GM12878 (cell line): ENCODE measurements at regions not wholly inside any gene's neighbourhood (a gene's known extent, or its start where the extent isn't known, plus 50 kb on each side); places are given as distances from the start of the nearest gene placed in this dataset.

Source experiments
- ATAC-seq: fragments of 200-7000 bp; cut with Tn5 transposase; 3 replicates; pipeline ENCODE4 v1.9.1; 2020; ENCODE audit warnings: mild to moderate bottlenecking, moderate library complexity
- BruUV-seq: library from RNA; stranded (reverse); fragments of 400-500 nt; replicated peaks from 2 replicates; lab custom pipeline; 2021; lab: Mats Ljungman, UMichigan
- CTCF ChIA-PET: fragments of 300-600 bp; sonication (Branson Sonifier 250); formaldehyde crosslinking; extraction: SDS; loops from one replicate; lab custom pipeline; 2021; ENCODE audit warnings: inconsistent platforms; lab: Yijun Ruan, JAX
- POLR2A ChIA-PET: fragments of 350-600 bp; formaldehyde crosslinking; extraction: SDS; loops from one replicate; lab custom pipeline; 2021; ENCODE audit warnings: inconsistent platforms; lab: Charles Lee
- RAD21 ChIA-PET: fragments of 300-600 bp; sonication (Branson Sonifier 250); formaldehyde crosslinking; loops from one replicate; lab custom pipeline; 2023; ENCODE audit warnings: antibody characterized with exemption; ENCODE audit not compliant: unreplicated experiment; lab: Charles Lee
- SMC1A ChIA-PET: fragments of 300-600 bp; sonication (Branson Sonifier 250); formaldehyde crosslinking; loops from one replicate; lab custom pipeline; 2023; ENCODE audit not compliant: unreplicated experiment, uncharacterized antibody; lab: Charles Lee
- DNase-seq: peaks from one replicate; pipeline ENCODE4 v3.0.0-alpha.2; 2011; ENCODE audit warnings: low read depth, low spot score
- FAIRE-seq: peaks from 3 replicates; lab custom pipeline; 2011; peaks lifted over from hg19 to GRCh38; lab: Jason Lieb, UNC
- H2AFZ ChIP-seq: 2 replicates; pipeline ENCODE4 v1.6.0; 2011; ENCODE audit warnings: low read depth, low read length, control low read depth; ENCODE audit not compliant: control insufficient read depth
- H3K27ac ChIP-seq: 2 replicates; pipeline ENCODE4 v1.5.1; 2011; ENCODE audit warnings: control low read depth; ENCODE audit not compliant: control insufficient read depth, insufficient read depth
- H3K27me3 ChIP-seq, 2 experiments: replicated peaks in 1 of 2; 2 replicates each; pipeline versions ENCODE4 v1.6.0 to v1.6.1; 2011; ENCODE audit warnings: low read length in 1 of 2; ENCODE audit not compliant: control insufficient read depth in 2 of 2, insufficient read depth in 2 of 2
- H3K36me3 ChIP-seq, 2 experiments: 2 replicates each; pipeline ENCODE4 v1.5.1; 2011; ENCODE audit warnings: low read length in 1 of 2; ENCODE audit not compliant: control insufficient read depth in 2 of 2, insufficient read depth in 2 of 2
- H3K4me1 ChIP-seq: 2 replicates; pipeline ENCODE4 v1.6.1; 2011; ENCODE audit warnings: mild to moderate bottlenecking, low read length, moderate library complexity, mixed read lengths; ENCODE audit not compliant: control insufficient read depth, insufficient read depth
- H3K4me2 ChIP-seq: 2 replicates; pipeline ENCODE4 v1.6.0; 2011; ENCODE audit warnings: control low read depth; ENCODE audit not compliant: control insufficient read depth, insufficient read depth
- H3K4me3 ChIP-seq: fragments of 200-600 bp; sonication (generic); 2 replicates; pipeline ENCODE4 v1.5.1; 2016
- H3K79me2 ChIP-seq: 2 replicates; pipeline ENCODE4 v1.6.0; 2011; ENCODE audit warnings: low read length; ENCODE audit not compliant: control insufficient read depth, insufficient read depth
- H3K9ac ChIP-seq: 2 replicates; pipeline ENCODE4 v1.8.0; 2011; ENCODE audit warnings: low read length, control low read depth, mixed read lengths; ENCODE audit not compliant: control insufficient read depth, insufficient read depth
- H3K9me3 ChIP-seq: replicated peaks from 3 replicates; pipeline ENCODE4 v1.5.1; 2011; ENCODE audit warnings: mild to moderate bottlenecking, low read length; ENCODE audit not compliant: control insufficient read depth, insufficient read depth
- H4K20me1 ChIP-seq: 2 replicates; pipeline ENCODE4 v1.6.0; 2011; ENCODE audit not compliant: control insufficient read depth, insufficient read depth
- ATF7 ChIP-seq: fragments of 450-650 bp; IDR thresholded peaks from 2 replicates; pipeline ENCODE4 v1.6.1; 2016; ENCODE audit warnings: low read depth, mild to moderate bottlenecking
- BMI1 ChIP-seq: fragments of 450-650 bp; IDR thresholded peaks from 2 replicates; pipeline ENCODE4 v1.6.1; 2016; ENCODE audit warnings: mild to moderate bottlenecking, moderate library complexity, borderline replicate concordance
- E2F4 ChIP-seq: IDR thresholded peaks from 2 replicates; pipeline ENCODE4 v1.6.1; 2012; ENCODE audit warnings: low read depth, low read length, improper control_type of control experiment
- ESRRA ChIP-seq: IDR thresholded peaks from 2 replicates; pipeline ENCODE4 v1.6.1; 2012; ENCODE audit warnings: mild to moderate bottlenecking, low read length, improper control_type of control experiment
- ETV6 ChIP-seq, 2 experiments: fragments of 450-650 bp in 1 of 2; IDR thresholded peaks in 1 of 2; conservative IDR thresholded peaks in 1 of 2; 2 replicates each; pipeline ENCODE4 v1.6.1; 2014; ENCODE audit warnings: antibody characterized with exemption in 1 of 2, borderline replicate concordance in 1 of 2, low read depth in 1 of 2, mild to moderate bottlenecking in 1 of 2, moderate library complexity in 1 of 2
- FOS ChIP-seq: IDR thresholded peaks from 3 replicates; pipeline ENCODE4 v1.6.1; 2011; ENCODE audit warnings: borderline replicate concordance; ENCODE audit not compliant: insufficient read length; ENCODE audit errors: extremely low read depth
- FOXK2 ChIP-seq: fragments of 450-650 bp; IDR thresholded peaks from 2 replicates; pipeline ENCODE4 v1.6.1; 2017; ENCODE audit warnings: mild to moderate bottlenecking, moderate library complexity
- HCFC1 ChIP-seq: fragments of 150-350 bp; IDR thresholded peaks from 2 replicates; pipeline ENCODE4 v1.6.1; 2014; ENCODE audit warnings: low read length
- HDGF ChIP-seq: fragments of 450-650 bp; IDR thresholded peaks from 2 replicates; pipeline ENCODE4 v1.6.1; 2016; ENCODE audit warnings: antibody characterized with exemption
- NFYB ChIP-seq: IDR thresholded peaks from 2 replicates; pipeline ENCODE4 v1.6.1; 2011; ENCODE audit warnings: low read depth, mild to moderate bottlenecking, low read length, improper control_type of control experiment, moderate library complexity; ENCODE audit not compliant: insufficient read depth
- NR2C1 ChIP-seq: fragments of 450-650 bp; IDR thresholded peaks from 2 replicates; pipeline ENCODE4 v1.6.1; 2017; ENCODE audit warnings: antibody characterized with exemption, mild to moderate bottlenecking, moderate library complexity
- POLR2AphosphoS5 ChIP-seq: IDR thresholded peaks from 2 replicates; pipeline ENCODE4 v1.6.1; 2011; ENCODE audit warnings: mild to moderate bottlenecking, low read length, inconsistent platforms
- RBBP5 ChIP-seq: fragments of 200-600 bp; sonication (generic); conservative IDR thresholded peaks from 2 replicates; pipeline ENCODE4 v1.6.1; 2016
- RELA ChIP-seq: fragments of 450-650 bp; IDR thresholded peaks from 2 replicates; pipeline ENCODE4 v1.8.0; 2014; ENCODE audit warnings: borderline replicate concordance; ENCODE audit not compliant: partially characterized antibody
- SP1 ChIP-seq: IDR thresholded peaks from one replicate; pipeline ENCODE4 v1.6.1; 2011; ENCODE audit warnings: low read depth, low read length
- SPI1 ChIP-seq: IDR thresholded peaks from 2 replicates; pipeline ENCODE4 v1.6.1; 2011; ENCODE audit warnings: low read depth, mild to moderate bottlenecking, low read length, moderate library complexity, borderline replicate concordance; ENCODE audit not compliant: insufficient read depth
- SREBF1 ChIP-seq: IDR thresholded peaks from 2 replicates; pipeline ENCODE4 v1.6.1; 2012; ENCODE audit warnings: mild to moderate bottlenecking, low read length
- WGBS: methylation state at CpG from one replicate; pipeline ENCODE4 v1.1.6; 2016; ENCODE audit warnings: low lambda C conversion rate; ENCODE audit not compliant: insufficient replicate concordance, insufficient coverage; ENCODE audit errors: missing lambda C conversion rate; 5-methylcytosine and 5-hydroxymethylcytosine counted together
- in situ Hi-C: fragments of 300-500 bp; cut with MboI; formaldehyde crosslinking; loops from 9 replicates; pipeline ENCODE4 v1.14.3; 2018; ENCODE audit warnings: mixed read lengths
- intact Hi-C: fragments of 100-400 bp; cut with micrococcal nuclease; formaldehyde crosslinking; loops from one replicate; pipeline ENCODE4 v1.14.2; 2022; ENCODE audit not compliant: unreplicated experiment

GRCh38 chr13:54999399-54999907 is 1970.8 kb downstream of the OLFM4 start:
- POLR2A ChIA-PET: no interaction called here
- in situ Hi-C loops: no loop called here
- Histone ChIP-seq H3K79me2 (no peaks in the 10 kb centered on the region), H2AFZ (no peak overlapping the region), H3K9ac (no peak overlapping the region), H3K4me1 (no peaks in the 10 kb centered on the region), H3K4me3 (no peak overlapping the region), H3K36me3 (no peaks in the 10 kb centered on the region), H3K9me3 (no peaks in the 10 kb centered on the region), H3K27me3 (no peaks in the 10 kb centered on the region), H3K27ac (no peak overlapping the region), H3K4me2 (no peak overlapping the region), H4K20me1 (no peaks in the 10 kb centered on the region)
- TF ChIP-seq FOS (no peak), SPI1 (no peak), ESRRA (no peak), SREBF1 (no peak), RBBP5 (no peak), E2F4 (no peak), BMI1 (no peak), NR2C1 (no peak), RELA (no peak), HCFC1 (no peak), ETV6 (conservative IDR thresholded peaks at IDR 0.05 in 1 of 2, IDR thresholded peaks at IDR 0.05 in 1 of 2; ENCODE audit: borderline replicate concordance in 1 of 2, low read depth in 1 of 2) (no peak), HDGF (no peak), SP1 (no peak), FOXK2 (no peak), ATF7 (no peak), POLR2AphosphoS5 (no peak), NFYB (no peak)
- SMC1A ChIA-PET: no interaction called here
- CTCF ChIA-PET: no interaction called here
- BruUV-seq: no TSS peak
- no peak for ATAC-seq
- RAD21 ChIA-PET: no interaction called here
- DNase-seq: no peak
- WGBS: 45% methylated on average over 2 of the region's 2 CpGs
- FAIRE-seq: no peak
- intact Hi-C loops: no loop called here
